ENCODE measurements at regions not wholly inside any gene's neighbourhood (a gene's known extent, or its start where the extent isn't known, plus 50 kb on each side); places are given as distances from the start of the nearest gene placed in this dataset.
"Not testable (repeated sequence)": the region's sequence is repeated elsewhere in the genome, so short reads cannot be mapped to it uniquely, and the experiment has no call there.

GRCh38 chr6:155648301-155648700, 192.7 kb upstream of the NOX3 start:
- no peak overlapping the region for H3K4me3 Mint-ChIP-seq
- no peaks in the 10 kb centered on the region for H3K9me3 Mint-ChIP-seq

DNA sequence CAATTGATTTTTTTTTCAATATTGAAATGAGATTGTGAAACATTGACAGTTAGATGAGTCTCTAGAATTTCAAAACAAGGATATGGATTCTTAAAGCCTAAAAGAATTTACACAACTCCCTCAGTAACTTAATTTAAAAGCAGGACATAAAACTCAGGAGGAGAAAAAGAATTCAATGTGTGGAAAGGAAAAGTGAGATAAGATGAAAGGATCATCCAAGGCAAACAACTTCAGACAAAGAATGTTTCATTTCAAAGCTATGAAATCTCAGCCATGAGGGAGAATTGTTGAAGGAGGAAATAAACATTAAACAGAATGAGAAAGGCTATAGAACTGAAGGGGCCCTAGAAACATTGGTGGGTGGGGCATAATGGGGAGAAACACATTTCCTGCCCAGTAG, 191.7 kb upstream of the NOX3 start:
- ATAC-seq (replicated peaks) (no peak), DNase-seq (no peak)
- peaks cover 0 to 2% of the 10 kb centered on the region in 2 donors for H3K9me3 Mint-ChIP-seq
- H3K4me3 Mint-ChIP-seq: no peak overlapping the region
- peaks cover 5 to 8% of the 10 kb centered on the region in 2 donors for H3K4me1 Mint-ChIP-seq
- peaks cover 2 to 5% of the 10 kb centered on the region in 2 donors for H3K36me3 Mint-ChIP-seq
- no peak overlapping the region for H3K27ac Mint-ChIP-seq
- no peaks in the 10 kb centered on the region for H3K27me3 Mint-ChIP-seq

More at GRCh38 chr6:155648301-155648700, 192.7 kb upstream of the NOX3 start:
- Mint-ChIP-seq H3K27me3 (no peaks in the 10 kb centered on the region), H3K36me3 (no peaks in the 10 kb centered on the region), H3K4me1 (peaks cover 5 to 8% of the 10 kb centered on the region in 2 donors), H3K27ac (no peak overlapping the region)
- DNase-seq (no peak), ATAC-seq (replicated peaks) (no peak)

GRCh38 chr6:155646443-155646842, 190.8 kb upstream of the NOX3 start:
- peaks cover 0 to 3% of the 10 kb centered on the region in 2 donors for H3K9me3 Mint-ChIP-seq
- ATAC-seq (replicated peaks) (no peak), DNase-seq (no peak)
- no peaks in the 10 kb centered on the region for H3K27me3 Mint-ChIP-seq
- peaks cover 4 to 6% of the 10 kb centered on the region in 2 donors for H3K36me3 Mint-ChIP-seq
- H3K4me1 Mint-ChIP-seq: peaks cover 5 to 8% of the 10 kb centered on the region in 2 donors
- H3K27ac Mint-ChIP-seq: no peak overlapping the region
- H3K4me3 Mint-ChIP-seq: no peak overlapping the region

DNA sequence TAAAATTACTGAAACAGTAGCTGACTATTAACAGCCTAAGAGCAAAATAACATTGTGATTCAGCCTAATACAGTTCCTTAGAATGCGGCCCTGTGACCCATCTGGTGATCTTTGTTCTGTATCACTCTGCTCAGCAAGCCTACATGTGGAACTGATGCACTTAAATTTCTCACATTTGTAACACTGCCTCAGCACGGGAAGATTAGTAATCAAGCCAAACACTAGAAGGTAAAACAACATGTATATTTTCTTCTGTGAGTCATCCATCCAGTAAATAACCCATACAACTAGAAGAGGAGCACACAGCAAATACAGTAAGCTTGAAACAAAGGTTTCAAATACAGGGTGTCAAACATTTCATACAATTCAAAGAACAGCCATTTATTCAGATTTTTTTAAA, 189.7 kb upstream of the NOX3 start:
- peaks cover 4 to 6% of the 10 kb centered on the region in 2 donors for H3K36me3 Mint-ChIP-seq
- H3K4me3 Mint-ChIP-seq: no peak overlapping the region
- no peaks in the 10 kb centered on the region for H3K27me3 Mint-ChIP-seq
- H3K27ac Mint-ChIP-seq: no peak overlapping the region
- peaks cover 3 to 5% of the 10 kb centered on the region in 2 donors for H3K9me3 Mint-ChIP-seq
- H3K4me1 Mint-ChIP-seq: peaks cover 5 to 8% of the 10 kb centered on the region in 2 donors
- ATAC-seq (replicated peaks) (no peak), DNase-seq (no peak)

GRCh38 chr6:155641603-155642002, 186.0 kb upstream of the NOX3 start:
- no peaks in the 10 kb centered on the region for H3K27me3 Mint-ChIP-seq
- H3K4me3 Mint-ChIP-seq: no peak overlapping the region
- H3K9me3 Mint-ChIP-seq: peaks cover 3 to 7% of the 10 kb centered on the region in 2 donors
- no peak overlapping the region for H3K27ac Mint-ChIP-seq
- no peaks in the 10 kb centered on the region for H3K4me1 Mint-ChIP-seq
- peaks cover 4 to 6% of the 10 kb centered on the region in 2 donors for H3K36me3 Mint-ChIP-seq
- DNase-seq (no peak), ATAC-seq (replicated peaks) (no peak)

- Mint-ChIP-seq H3K27ac (no peak overlapping the region), H3K4me3 (no peak overlapping the region), H3K4me1 (no peaks in the 10 kb centered on the region), H3K9me3 (peaks cover 3 to 7% of the 10 kb centered on the region in 2 donors), H3K27me3 (no peaks in the 10 kb centered on the region), H3K36me3 (peaks cover 4 to 6% of the 10 kb centered on the region in 2 donors)
- DNase-seq (no peak), ATAC-seq (replicated peaks) (peak in 1 of 2 donors; percentile 39)
Observed at GRCh38 chr6:155638200-155638599, 182.6 kb upstream of the NOX3 start.

GRCh38 chr6:155635416-155635815, 179.8 kb upstream of the NOX3 start:
- ATAC-seq (replicated peaks) (no peak), DNase-seq (no peak)
- Mint-ChIP-seq H3K36me3 (peaks cover 0 to 4% of the 10 kb centered on the region in 2 donors), H3K4me1 (no peaks in the 10 kb centered on the region), H3K4me3 (no peak overlapping the region), H3K27ac (no peak overlapping the region), H3K9me3 (peaks cover 0 to 11% of the 10 kb centered on the region in 2 donors), H3K27me3 (no peaks in the 10 kb centered on the region)

DNA sequence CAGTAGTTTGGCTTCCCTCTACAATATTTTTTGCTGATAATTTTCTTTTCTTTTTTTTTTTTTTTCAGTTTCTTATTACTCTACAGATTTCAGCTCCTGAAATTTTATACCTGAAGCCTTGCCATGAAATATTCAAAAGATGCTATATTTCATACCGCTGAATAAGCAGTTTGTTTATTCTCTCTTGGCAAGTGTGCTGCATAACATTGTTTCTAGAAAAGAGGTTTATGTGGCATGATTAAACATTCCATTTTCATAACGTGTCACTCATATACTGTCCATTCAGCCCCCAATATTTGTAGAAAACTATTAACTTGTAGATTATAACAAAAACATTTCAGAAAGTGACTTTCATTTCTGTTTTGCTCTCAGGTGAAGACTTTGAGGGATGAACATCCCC, 174.4 kb upstream of the NOX3 start:
- H3K27me3 Mint-ChIP-seq: no peaks in the 10 kb centered on the region
- H3K27ac Mint-ChIP-seq: no peak overlapping the region
- peaks cover 0 to 4% of the 10 kb centered on the region in 2 donors for H3K36me3 Mint-ChIP-seq
- peaks cover 9 to 14% of the 10 kb centered on the region in 2 donors for H3K9me3 Mint-ChIP-seq
- DNase-seq (no peak), ATAC-seq (replicated peaks) (no peak)
- H3K4me1 Mint-ChIP-seq: peaks cover 0 to 8% of the 10 kb centered on the region in 2 donors
- H3K4me3 Mint-ChIP-seq: no peak overlapping the region

DNA sequence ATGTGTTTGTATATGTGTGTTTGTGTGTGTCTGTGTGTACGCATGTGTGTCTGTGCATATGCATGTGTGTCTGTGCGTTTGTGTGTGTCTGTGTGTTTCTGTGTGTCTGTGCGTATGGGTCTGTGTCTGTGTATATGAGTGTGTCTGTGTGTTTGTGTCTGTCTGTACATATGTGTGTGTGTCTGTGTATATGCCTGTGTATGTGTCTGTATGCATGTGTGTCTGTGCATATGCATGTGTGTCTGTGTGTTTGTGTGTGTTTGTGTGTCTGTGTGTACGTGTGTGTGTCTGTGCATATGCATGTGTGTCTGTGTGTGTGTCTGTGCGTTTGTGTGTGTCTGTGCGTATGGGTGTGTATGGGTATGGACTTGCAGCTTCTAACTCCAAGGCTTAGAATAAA, 174.0 kb upstream of the NOX3 start:
- Mint-ChIP-seq H3K27me3 (no peaks in the 10 kb centered on the region), H3K9me3 (peaks cover 9 to 14% of the 10 kb centered on the region in 2 donors), H3K36me3 (peaks cover 0 to 4% of the 10 kb centered on the region in 2 donors), H3K27ac (no peak overlapping the region), H3K4me1 (peaks cover 0 to 8% of the 10 kb centered on the region in 2 donors), H3K4me3 (no peak overlapping the region)
- DNase-seq (no peak), ATAC-seq (replicated peaks) (no peak)

DNA sequence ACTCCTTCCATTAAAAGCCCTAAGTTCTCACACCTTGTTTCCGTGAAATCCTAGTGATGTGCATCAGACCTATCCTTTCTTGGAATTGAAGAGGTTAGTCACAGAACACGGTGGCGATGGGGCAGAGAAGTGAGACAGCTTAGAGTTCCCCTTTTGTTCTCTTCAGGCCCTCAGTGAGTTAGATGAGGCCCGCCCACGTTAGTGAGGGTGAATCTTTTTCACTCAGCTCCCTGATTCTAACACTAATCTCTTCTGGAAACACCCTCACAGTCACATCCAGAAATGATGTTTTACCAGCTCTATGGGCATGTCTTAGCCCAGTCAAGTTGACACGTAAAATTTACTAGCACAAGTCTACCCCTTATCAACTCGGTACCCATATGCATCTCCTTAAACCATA, 172.7 kb upstream of the NOX3 start:
- peaks cover 0 to 4% of the 10 kb centered on the region in 2 donors for H3K36me3 Mint-ChIP-seq
- peaks cover 0 to 8% of the 10 kb centered on the region in 2 donors for H3K4me1 Mint-ChIP-seq
- H3K9me3 Mint-ChIP-seq: peaks cover 9 to 14% of the 10 kb centered on the region in 2 donors
- ATAC-seq (replicated peaks): peak; percentile 94 to 99
- peak; percentile 44 for DNase-seq
- H3K27me3 Mint-ChIP-seq: peaks cover 0 to 4% of the 10 kb centered on the region in 2 donors
- H3K4me3 Mint-ChIP-seq: no peak overlapping the region
- no peak overlapping the region for H3K27ac Mint-ChIP-seq

GRCh38 chr6:155627722-155628212, 172.1 kb upstream of the NOX3 start:
- H3K27me3 Mint-ChIP-seq; DNase-seq; H3K4me1 Mint-ChIP-seq; H3K36me3 Mint-ChIP-seq; ATAC-seq (replicated peaks); H3K4me3 Mint-ChIP-seq: not testable (repeated sequence)
- H3K27ac Mint-ChIP-seq: peak overlapping the region; percentile 28
- H3K9me3 Mint-ChIP-seq: peaks cover 9 to 14% of the 10 kb centered on the region in 2 donors

DNA sequence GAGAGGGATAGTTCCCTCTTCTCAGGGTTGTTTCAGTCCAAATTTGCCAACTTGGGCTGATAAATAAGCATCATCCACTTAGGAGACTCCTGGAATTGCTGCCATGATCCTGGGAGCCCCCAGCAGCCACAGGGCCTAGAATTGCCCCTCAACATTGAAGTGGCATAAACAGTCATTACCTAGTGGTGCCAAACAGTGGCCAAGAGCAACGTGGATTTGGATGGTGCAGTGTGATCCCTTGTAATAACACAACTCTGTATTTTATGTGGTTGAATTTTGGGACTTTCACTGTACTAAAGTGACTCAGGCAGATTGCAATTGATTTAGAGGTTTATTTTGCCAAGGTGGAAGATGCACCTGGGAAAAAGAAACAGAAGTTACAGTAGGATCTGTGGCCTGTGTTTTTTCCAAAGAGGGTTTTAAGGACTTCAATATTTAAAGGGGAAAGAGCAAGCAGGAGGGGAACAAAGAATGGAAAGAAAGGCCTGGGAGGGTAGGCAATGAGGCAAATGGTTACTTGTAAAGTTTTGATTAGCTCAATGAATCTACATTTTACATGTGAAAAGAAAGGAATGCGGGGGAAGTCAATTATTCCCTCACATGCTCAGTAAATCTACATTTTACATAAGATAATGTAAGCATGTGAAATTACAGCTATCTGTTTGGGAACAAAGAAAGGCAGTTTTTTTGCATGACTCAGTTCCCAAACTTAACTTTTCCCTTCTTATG, 168.0 kb upstream of the NOX3 start:
- peaks cover 5 to 6% of the 10 kb centered on the region in 2 donors for H3K9me3 Mint-ChIP-seq
- H3K27ac Mint-ChIP-seq: no peak overlapping the region
- no peaks in the 10 kb centered on the region for H3K36me3 Mint-ChIP-seq
- H3K27me3 Mint-ChIP-seq: peaks cover 0 to 4% of the 10 kb centered on the region in 2 donors
- ATAC-seq (replicated peaks) (no peak), DNase-seq (no peak)
- H3K4me1 Mint-ChIP-seq: peaks cover 0 to 8% of the 10 kb centered on the region in 2 donors
- H3K4me3 Mint-ChIP-seq: no peak overlapping the region

DNA sequence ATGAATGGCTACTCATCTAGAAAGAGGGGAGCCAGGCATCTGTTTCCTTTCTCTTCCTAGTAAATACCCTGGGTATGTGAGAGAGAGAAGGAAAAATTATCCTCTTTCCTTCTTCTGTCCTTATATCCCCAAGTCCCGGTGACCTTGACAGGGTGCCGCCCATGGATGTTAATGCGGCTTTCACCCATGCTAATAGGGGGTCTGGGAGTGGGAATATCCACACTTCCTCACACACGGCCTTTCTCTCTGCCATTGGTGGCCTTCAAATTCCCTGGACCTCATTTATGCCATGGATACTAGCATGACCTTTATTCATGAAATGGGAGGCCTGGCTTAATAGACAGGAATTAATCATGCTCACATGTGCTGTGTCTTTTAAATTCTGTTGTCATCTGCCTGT, 159.0 kb upstream of the NOX3 start:
- ATAC-seq (replicated peaks) (no peak), DNase-seq (no peak)
- Mint-ChIP-seq H3K27me3 (no peaks in the 10 kb centered on the region), H3K9me3 (peaks cover 19 to 21% of the 10 kb centered on the region in 2 donors), H3K27ac (no peak overlapping the region), H3K36me3 (peaks cover 5 to 8% of the 10 kb centered on the region in 2 donors), H3K4me1 (no peaks in the 10 kb centered on the region), H3K4me3 (no peak overlapping the region)

DNA sequence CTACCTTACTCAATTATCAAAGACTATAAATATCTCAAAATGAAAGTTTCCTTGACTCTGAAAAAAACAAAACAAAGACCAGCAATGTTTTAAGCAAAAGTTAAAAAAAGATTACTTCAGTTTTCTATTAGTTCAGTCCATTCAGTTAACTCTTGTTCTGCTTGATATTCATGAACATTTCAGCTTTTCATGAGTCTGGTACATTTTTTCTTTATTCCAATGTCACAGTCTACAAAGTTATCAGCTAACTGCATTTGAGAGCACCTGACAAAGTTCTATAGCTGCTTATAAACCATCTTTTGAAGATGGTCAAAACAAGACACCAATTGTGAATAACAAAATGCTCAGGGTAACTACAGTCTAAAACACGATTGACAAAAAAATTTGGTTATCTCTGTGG, 156.1 kb upstream of the NOX3 start:
- Mint-ChIP-seq H3K27me3 (no peaks in the 10 kb centered on the region), H3K36me3 (peaks cover 5 to 8% of the 10 kb centered on the region in 2 donors), H3K4me3 (no peak overlapping the region), H3K27ac (no peak overlapping the region), H3K4me1 (no peaks in the 10 kb centered on the region), H3K9me3 (peaks cover 21% of the 10 kb centered on the region in 2 donors)
- DNase-seq (no peak), ATAC-seq (replicated peaks) (no peak)

GRCh38 chr6:155604991-155605390, 149.4 kb upstream of the NOX3 start:
- Mint-ChIP-seq H3K4me1 (no peaks in the 10 kb centered on the region), H3K4me3 (no peak overlapping the region), H3K9me3 (peaks cover under 1 to 6% of the 10 kb centered on the region in 2 donors), H3K27ac (no peak overlapping the region), H3K27me3 (no peaks in the 10 kb centered on the region), H3K36me3 (peaks cover 0 to 1% of the 10 kb centered on the region in 2 donors)
- ATAC-seq (replicated peaks) (no peak), DNase-seq (no peak)
